AG09309 (cell line): ENCODE measurements at regions not wholly inside any gene's neighbourhood (a gene's known extent, or its start where the extent isn't known, plus 50 kb on each side); places are given as distances from the start of the nearest gene placed in this dataset.
"Not testable (repeated sequence)": the region's sequence is repeated elsewhere in the genome, so short reads cannot be mapped to it uniquely, and the experiment has no call there.

Experiments
- DNase-seq: peaks from one replicate; pipeline ENCODE4 v3.0.0-alpha.2; 2010; ENCODE audit warnings: low read depth
- H3K4me3 ChIP-seq: 2 replicates; pipeline ENCODE4 v1.5.1; 2011; ENCODE audit warnings: mild to moderate bottlenecking, low read depth, low read length, moderate library complexity; ENCODE audit not compliant: control insufficient read depth
- TF ChIP-seq, protein P1 (sequence below): IDR thresholded peaks from 2 replicates; pipeline ENCODE4 v1.5.1; 2011; ENCODE audit warnings: mild to moderate bottlenecking, low read depth, low read length, inconsistent platforms; ENCODE audit not compliant: insufficient read depth, control insufficient read depth; ENCODE audit errors: missing control alignments

- no peak for DNase-seq
- H3K4me3 ChIP-seq: no peak overlapping the region
- TF ChIP-seq, protein P1, sequence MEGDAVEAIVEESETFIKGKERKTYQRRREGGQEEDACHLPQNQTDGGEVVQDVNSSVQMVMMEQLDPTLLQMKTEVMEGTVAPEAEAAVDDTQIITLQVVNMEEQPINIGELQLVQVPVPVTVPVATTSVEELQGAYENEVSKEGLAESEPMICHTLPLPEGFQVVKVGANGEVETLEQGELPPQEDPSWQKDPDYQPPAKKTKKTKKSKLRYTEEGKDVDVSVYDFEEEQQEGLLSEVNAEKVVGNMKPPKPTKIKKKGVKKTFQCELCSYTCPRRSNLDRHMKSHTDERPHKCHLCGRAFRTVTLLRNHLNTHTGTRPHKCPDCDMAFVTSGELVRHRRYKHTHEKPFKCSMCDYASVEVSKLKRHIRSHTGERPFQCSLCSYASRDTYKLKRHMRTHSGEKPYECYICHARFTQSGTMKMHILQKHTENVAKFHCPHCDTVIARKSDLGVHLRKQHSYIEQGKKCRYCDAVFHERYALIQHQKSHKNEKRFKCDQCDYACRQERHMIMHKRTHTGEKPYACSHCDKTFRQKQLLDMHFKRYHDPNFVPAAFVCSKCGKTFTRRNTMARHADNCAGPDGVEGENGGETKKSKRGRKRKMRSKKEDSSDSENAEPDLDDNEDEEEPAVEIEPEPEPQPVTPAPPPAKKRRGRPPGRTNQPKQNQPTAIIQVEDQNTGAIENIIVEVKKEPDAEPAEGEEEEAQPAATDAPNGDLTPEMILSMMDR: no peak
Measured at GRCh38 chr9:32092031-32092430, 292.4 kb upstream of the ACO1 start.

- H3K4me3 ChIP-seq: no peak overlapping the region
- TF ChIP-seq, protein P1: no peak
- no peak for DNase-seq
Measured at GRCh38 chr9:32117291-32117690, 267.2 kb upstream of the ACO1 start.

DNA sequence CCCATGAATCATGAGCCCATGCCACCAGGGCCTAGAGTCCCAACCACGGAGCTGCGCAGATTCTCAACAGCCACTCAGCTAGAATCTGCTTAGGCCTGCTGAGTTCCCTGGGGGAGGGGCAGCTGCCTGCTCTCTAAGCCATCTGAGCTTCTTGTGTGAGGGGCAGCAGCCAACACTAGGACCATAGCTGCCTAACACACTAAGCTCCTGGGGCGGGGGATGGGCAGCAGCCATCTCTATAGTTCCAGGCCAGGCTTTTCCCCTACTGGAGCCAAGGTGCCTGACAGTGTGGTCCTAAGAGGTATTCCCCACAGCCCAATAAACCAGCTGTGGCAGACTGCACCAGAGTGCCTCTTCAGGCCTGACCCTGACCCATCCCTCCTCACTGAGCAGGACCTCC, 255.9 kb upstream of the ACO1 start:
- no peak overlapping the region for H3K4me3 ChIP-seq
- TF ChIP-seq, protein P1: no peak
- DNase-seq: no peak

- DNase-seq, H3K4me3 ChIP-seq: not testable (repeated sequence)
Measured at GRCh38 chr9:32130709-32131108, 253.7 kb upstream of the ACO1 start.

GRCh38 chr9:32136700-32137339, 247.6 kb upstream of the ACO1 start:
- no peak overlapping the region for H3K4me3 ChIP-seq
- TF ChIP-seq, protein P1: no peak
- no peak for DNase-seq

DNA sequence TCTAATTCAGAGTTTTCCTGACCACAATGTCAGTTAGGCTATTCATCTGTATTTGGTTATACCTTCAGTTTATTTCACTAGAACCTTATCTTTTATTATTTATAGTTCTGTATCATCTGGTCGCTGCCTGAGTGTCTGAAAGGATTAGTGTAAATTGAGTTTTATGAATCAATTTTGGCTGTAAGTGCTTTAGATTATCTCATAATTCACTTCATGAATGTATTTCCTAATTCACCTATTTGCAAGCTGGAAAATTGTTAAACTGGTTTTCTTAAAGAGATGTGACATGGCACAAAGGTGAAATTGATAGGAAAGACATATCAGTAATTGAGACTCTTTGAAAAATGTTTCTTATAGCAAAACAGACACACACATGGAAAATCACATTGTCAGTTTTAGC, 242.4 kb upstream of the ACO1 start:
- TF ChIP-seq, protein P1: no peak
- H3K4me3 ChIP-seq: no peak overlapping the region
- no peak for DNase-seq

DNA sequence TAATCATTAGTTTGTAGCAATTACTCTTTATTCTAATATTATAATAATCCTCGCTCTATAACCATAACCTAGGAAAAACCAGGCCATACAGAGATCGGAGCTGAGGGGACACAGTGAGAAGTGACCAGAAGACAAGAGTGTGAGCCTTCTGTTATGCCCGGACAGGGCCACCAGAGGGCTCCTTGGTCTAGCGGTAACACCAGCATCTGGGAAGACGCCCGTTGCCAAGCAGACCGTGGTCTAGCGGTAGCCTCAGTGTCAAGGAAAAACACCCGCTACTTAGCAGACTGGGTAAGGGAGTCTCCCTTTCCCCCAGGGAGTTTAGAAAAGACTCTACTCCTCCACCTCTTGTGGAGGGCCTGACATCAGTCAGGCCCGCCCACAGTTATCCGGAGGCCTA, 235.9 kb upstream of the ACO1 start:
- DNase-seq: not testable (repeated sequence)

GRCh38 chr9:32161209-32161608, 223.2 kb upstream of the ACO1 start:
- TF ChIP-seq, protein P1: no peak
- H3K4me3 ChIP-seq: no peak overlapping the region
- no peak for DNase-seq

More for the DNA sequence above, 235.9 kb upstream of the ACO1 start:
- not testable (repeated sequence) for H3K4me3 ChIP-seq
